Tibial nerve (tissue), 4 donors: ENCODE measurements at regions not wholly inside any gene's neighbourhood (a gene's known extent, or its start where the extent isn't known, plus 50 kb on each side); places are given as distances from the start of the nearest gene placed in this dataset.

Experiments used
- EP300 ChIP-seq, 2 donors: sonication (generic); formaldehyde crosslinking; IDR thresholded peaks; one replicate each; pipeline ENCODE4 v1.6.1; 2017; ENCODE audit warnings: antibody characterized with exemption in 2 of 2, mild to moderate bottlenecking in 1 of 2
- POLR2A ChIP-seq, 2 donors: fragments of 450-650 bp; IDR thresholded peaks; one replicate each; pipeline ENCODE4 v1.6.1; 2017; ENCODE audit warnings: antibody characterized with exemption in 2 of 2, mild to moderate bottlenecking in 2 of 2, moderate library complexity in 2 of 2
- TF ChIP-seq, protein P1 (sequence below), 5 experiments: fragments of 200-600 bp in 3 of 5; fragments of 450-650 bp in 2 of 5; sonication (generic) in 3 of 5; IDR thresholded peaks; one replicate each; pipeline ENCODE4 v1.5.1; 2016 to 2019; ENCODE audit warnings: antibody characterized with exemption in 5 of 5, mild to moderate bottlenecking in 3 of 5, moderate library complexity in 2 of 5

DNA sequence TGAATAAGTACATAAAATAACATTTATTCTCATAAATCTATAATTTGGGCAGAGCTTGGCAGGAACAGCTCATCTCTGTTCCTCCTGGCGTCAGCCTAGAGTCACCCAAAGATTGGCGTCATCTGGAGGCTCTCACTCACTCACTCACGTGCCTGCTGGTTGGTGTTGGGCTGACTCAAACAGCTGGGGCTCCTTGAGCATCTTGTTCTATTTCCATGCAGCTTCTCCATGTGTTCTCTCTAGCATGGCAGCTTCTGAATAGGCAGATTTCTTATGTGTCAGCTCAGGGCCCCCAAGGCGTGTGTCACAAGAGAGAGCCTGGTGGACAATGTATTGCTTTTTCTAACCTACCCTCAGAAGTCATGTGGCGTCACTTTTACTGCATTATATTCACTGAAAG lies 70.6 kb upstream of the RAB3GAP2 start:
- TF ChIP-seq, protein P1, sequence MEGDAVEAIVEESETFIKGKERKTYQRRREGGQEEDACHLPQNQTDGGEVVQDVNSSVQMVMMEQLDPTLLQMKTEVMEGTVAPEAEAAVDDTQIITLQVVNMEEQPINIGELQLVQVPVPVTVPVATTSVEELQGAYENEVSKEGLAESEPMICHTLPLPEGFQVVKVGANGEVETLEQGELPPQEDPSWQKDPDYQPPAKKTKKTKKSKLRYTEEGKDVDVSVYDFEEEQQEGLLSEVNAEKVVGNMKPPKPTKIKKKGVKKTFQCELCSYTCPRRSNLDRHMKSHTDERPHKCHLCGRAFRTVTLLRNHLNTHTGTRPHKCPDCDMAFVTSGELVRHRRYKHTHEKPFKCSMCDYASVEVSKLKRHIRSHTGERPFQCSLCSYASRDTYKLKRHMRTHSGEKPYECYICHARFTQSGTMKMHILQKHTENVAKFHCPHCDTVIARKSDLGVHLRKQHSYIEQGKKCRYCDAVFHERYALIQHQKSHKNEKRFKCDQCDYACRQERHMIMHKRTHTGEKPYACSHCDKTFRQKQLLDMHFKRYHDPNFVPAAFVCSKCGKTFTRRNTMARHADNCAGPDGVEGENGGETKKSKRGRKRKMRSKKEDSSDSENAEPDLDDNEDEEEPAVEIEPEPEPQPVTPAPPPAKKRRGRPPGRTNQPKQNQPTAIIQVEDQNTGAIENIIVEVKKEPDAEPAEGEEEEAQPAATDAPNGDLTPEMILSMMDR (IDR thresholded peaks at IDR 0.05): no peak
- TF ChIP-seq POLR2A (IDR thresholded peaks at IDR 0.05): no peak
- TF ChIP-seq EP300 (IDR thresholded peaks at IDR 0.05): no peak
